ENCODE measurements at regions not wholly inside any gene's neighbourhood (a gene's known extent, or its start where the extent isn't known, plus 50 kb on each side); places are given as distances from the start of the nearest gene placed in this dataset.
A peak's percentile ranks its signal among the peaks of the same experiment; 100 is the strongest.

- H3K9me3 ChIP-seq (ENCODE audit: control insufficient read depth in 1 of 2, insufficient read depth in 1 of 2, low read depth in 1 of 2, low read length in 2 of 2): no peaks in the 10 kb centered on the region
- DNase-seq (ENCODE audit: low read depth, low spot score) (no peak), ATAC-seq (no peak)
- H2AFZ ChIP-seq (ENCODE audit: low read depth, low read length, poor library complexity, severe bottlenecking): no peak overlapping the region
- POLR2A ChIA-PET: no interaction called here
- no peak overlapping the region for H3K4me2 ChIP-seq (ENCODE audit: low read length)
- no peaks in the 10 kb centered on the region for H3K36me3 ChIP-seq (ENCODE audit: control insufficient read depth in 1 of 2, insufficient read depth in 2 of 2, low read length in 2 of 2)
- RAD21 ChIA-PET (ENCODE audit: low non-redundant PET in 1 of 2, low total read pairs in 2 of 2, uncharacterized antibody in 2 of 2, unreplicated experiment in 2 of 2): no interaction called here
- no peak overlapping the region for H3K9ac ChIP-seq (ENCODE audit: low read length)
- no peaks in the 10 kb centered on the region for H3K9me2 ChIP-seq (ENCODE audit: insufficient read depth)
- CTCF ChIA-PET: no interaction called here
- no TSS peak for BruUV-seq (replicated peaks)
- H3K27ac ChIP-seq (ENCODE audit: low read depth, low read length): no peak overlapping the region
- TF ChIP-seq MAX (IDR thresholded peaks at IDR 0.05) (no peak), EZH2phosphoT487 (IDR thresholded peaks at IDR 0.05; ENCODE audit: borderline replicate concordance) (no peak), CTCF (IDR thresholded peaks at IDR 0.05 in 2 of 3, conservative IDR thresholded peaks at IDR 0.05 in 1 of 3; ENCODE audit: borderline replicate concordance in 1 of 3, insufficient read depth in 1 of 3, low read depth in 2 of 3, low read length in 2 of 3) (0 out of 6 replicates have a peak, but pooled peaks of 2 of the 3 experiments have one; percentile 7 to 8), RAD21 (IDR thresholded peaks at IDR 0.05; ENCODE audit: low read depth) (peak; percentile 22; the same call in 1 of the 2 replicates)
- no peaks in the 10 kb centered on the region for H3K4me1 ChIP-seq (ENCODE audit: control insufficient read depth in 1 of 2, insufficient read depth in 2 of 2, low read length in 2 of 2)
- H4K20me1 ChIP-seq (ENCODE audit: insufficient read depth): no peaks in the 10 kb centered on the region
- no peaks in the 10 kb centered on the region for H3K79me2 ChIP-seq (ENCODE audit: insufficient read depth, low read length)
- H3K27me3 ChIP-seq (ENCODE audit: insufficient read depth, low read length): no peaks in the 10 kb centered on the region
- intact Hi-C loops (cut with micrococcal nuclease): no loop called here
- no peak overlapping the region for H3K4me3 ChIP-seq (replicated peaks in 1 of 2; ENCODE audit: low read depth in 1 of 2, low read length in 2 of 2)
Measured at GRCh38 chr1:194044892-194045291, 858.5 kb upstream of the B3GALT2 start.

GRCh38 chr1:194043984-194044755 is 857.8 kb upstream of the B3GALT2 start:
- no peaks in the 10 kb centered on the region for H3K4me1 ChIP-seq (ENCODE audit: control insufficient read depth in 1 of 2, insufficient read depth in 2 of 2, low read length in 2 of 2)
- no peak overlapping the region for H2AFZ ChIP-seq (ENCODE audit: low read depth, low read length, poor library complexity, severe bottlenecking)
- ChIA-PET CTCF (no interaction called here), POLR2A (no interaction called here), RAD21 (ENCODE audit: low non-redundant PET in 1 of 2, low total read pairs in 2 of 2, uncharacterized antibody in 2 of 2, unreplicated experiment in 2 of 2) (no interaction called here)
- TF ChIP-seq EGR1 (IDR thresholded peaks at IDR 0.05; ENCODE audit: low read depth) (no peak), SIN3A (IDR thresholded peaks at IDR 0.05; ENCODE audit: low read depth) (no peak), MAX (IDR thresholded peaks at IDR 0.05) (no peak), ELF1 (IDR thresholded peaks at IDR 0.05; ENCODE audit: borderline replicate concordance, low read depth) (no peak), ZFX (IDR thresholded peaks at IDR 0.05) (no peak), RAD21 (IDR thresholded peaks at IDR 0.05; ENCODE audit: low read depth) (no peak)
- H3K27me3 ChIP-seq (ENCODE audit: insufficient read depth, low read length): no peaks in the 10 kb centered on the region
- ATAC-seq: no peak
- no peaks in the 10 kb centered on the region for H4K20me1 ChIP-seq (ENCODE audit: insufficient read depth)
- H3K9me2 ChIP-seq (ENCODE audit: insufficient read depth): no peaks in the 10 kb centered on the region
- DNase-seq (ENCODE audit: low read depth, low spot score): no peak
- BruUV-seq (replicated peaks): no TSS peak
- no peaks in the 10 kb centered on the region for H3K79me2 ChIP-seq (ENCODE audit: insufficient read depth, low read length)
- no peak overlapping the region for H3K9ac ChIP-seq (ENCODE audit: low read length)
- H3K9me3 ChIP-seq (ENCODE audit: control insufficient read depth in 1 of 2, insufficient read depth in 1 of 2, low read depth in 1 of 2, low read length in 2 of 2): no peaks in the 10 kb centered on the region
- no peaks in the 10 kb centered on the region for H3K36me3 ChIP-seq (ENCODE audit: control insufficient read depth in 1 of 2, insufficient read depth in 2 of 2, low read length in 2 of 2)
- no peak overlapping the region for H3K4me2 ChIP-seq (ENCODE audit: low read length)
- intact Hi-C loops (cut with micrococcal nuclease): no loop called here
- H3K27ac ChIP-seq (ENCODE audit: low read depth, low read length): no peak overlapping the region
- no peak overlapping the region for H3K4me3 ChIP-seq (replicated peaks in 1 of 2; ENCODE audit: low read depth in 1 of 2, low read length in 2 of 2)

Data from HCT116 (cell line).